H9 (cell line): ENCODE measurements at regions not wholly inside any gene's neighbourhood (a gene's known extent, or its start where the extent isn't known, plus 50 kb on each side); places are given as distances from the start of the nearest gene placed in this dataset.

ENCODE experiments used
- DNase-seq: peaks from one replicate; pipeline ENCODE4 v3.0.0-alpha.2; 2017
- H2AFZ ChIP-seq: one replicate; pipeline ENCODE4 v1.6.1; 2013; ENCODE audit warnings: mild to moderate bottlenecking, low read length, control low read depth, moderate library complexity
- H2AK5ac ChIP-seq: 2 replicates; pipeline ENCODE4 v1.6.1; 2013; ENCODE audit warnings: low read length, control low read depth, mixed read lengths; ENCODE audit not compliant: insufficient read length
- H2BK120ac ChIP-seq: one replicate; pipeline ENCODE4 v1.6.1; 2013; ENCODE audit warnings: low read depth, mild to moderate bottlenecking, low read length, control low read depth, inconsistent platforms; ENCODE audit not compliant: poor library complexity, severe bottlenecking
- H2BK12ac ChIP-seq: 2 replicates; pipeline ENCODE4 v1.6.1; 2013; ENCODE audit warnings: low read length, control low read depth, mixed read lengths, low read depth; ENCODE audit not compliant: insufficient read length
- H2BK15ac ChIP-seq: 2 replicates; pipeline ENCODE4 v1.6.1; 2013; ENCODE audit warnings: low read depth, low read length, control low read depth
- H2BK20ac ChIP-seq: one replicate; pipeline ENCODE4 v1.6.1; 2013; ENCODE audit warnings: low read depth, mild to moderate bottlenecking, low read length, control low read depth, inconsistent platforms; ENCODE audit not compliant: poor library complexity, severe bottlenecking
- H2BK5ac ChIP-seq: 2 replicates; pipeline ENCODE4 v1.6.1; 2013; ENCODE audit warnings: low read length, control low read depth, mixed read lengths; ENCODE audit not compliant: insufficient read length
- H3K14ac ChIP-seq: 2 replicates; pipeline ENCODE4 v1.6.1; 2013; ENCODE audit warnings: low read length, control low read depth; ENCODE audit not compliant: insufficient read depth
- H3K18ac ChIP-seq: 2 replicates; pipeline ENCODE4 v1.6.1; 2013; ENCODE audit warnings: low read depth, mild to moderate bottlenecking, mixed read lengths, low read length, control low read depth; ENCODE audit not compliant: insufficient read length
- H3K23ac ChIP-seq: 2 replicates; pipeline ENCODE4 v1.6.1; 2013; ENCODE audit warnings: low read length, control low read depth, mixed read lengths, low read depth; ENCODE audit not compliant: insufficient read length
- H3K23me2 ChIP-seq: 2 replicates; pipeline ENCODE4 v1.6.1; 2013; ENCODE audit warnings: low read depth, mild to moderate bottlenecking, mixed read lengths, low read length, control low read depth; ENCODE audit not compliant: insufficient read length, poor library complexity, severe bottlenecking
- H3K27ac ChIP-seq: 2 replicates; pipeline ENCODE4 v1.5.1; 2013; ENCODE audit warnings: low read length, control low read depth, mixed read lengths, low read depth; ENCODE audit not compliant: insufficient read length
- H3K27me3 ChIP-seq: 2 replicates; pipeline ENCODE4 v1.6.1; 2013; ENCODE audit warnings: low read length, control low read depth, inconsistent platforms; ENCODE audit not compliant: insufficient read depth
- H3K4ac ChIP-seq: 2 replicates; pipeline ENCODE4 v1.6.1; 2013; ENCODE audit warnings: low read depth, mild to moderate bottlenecking, control low read depth, inconsistent platforms, low read length, moderate library complexity
- H3K4me1 ChIP-seq: 2 replicates; pipeline ENCODE4 v1.6.1; 2013; ENCODE audit warnings: low read length, control low read depth, inconsistent platforms; ENCODE audit not compliant: insufficient read depth
- H3K4me2 ChIP-seq: 2 replicates; pipeline ENCODE4 v1.6.1; 2013; ENCODE audit warnings: low read length, control low read depth, mixed read lengths; ENCODE audit not compliant: insufficient read length, insufficient read depth
- H3K56ac ChIP-seq: 2 replicates; pipeline ENCODE4 v1.6.1; 2013; ENCODE audit warnings: low read depth, mild to moderate bottlenecking, mixed read lengths, low read length, control low read depth; ENCODE audit not compliant: insufficient read length
- H3K79me1 ChIP-seq: 2 replicates; pipeline ENCODE4 v1.6.1; 2013; ENCODE audit warnings: low read depth, mild to moderate bottlenecking, moderate library complexity, low read length, control low read depth, inconsistent platforms; ENCODE audit not compliant: insufficient read depth, poor library complexity, severe bottlenecking
- H3K79me2 ChIP-seq: 2 replicates; pipeline ENCODE4 v1.6.1; 2013; ENCODE audit warnings: low read length, control low read depth, inconsistent platforms; ENCODE audit not compliant: insufficient read depth
- H3K9ac ChIP-seq: 2 replicates; pipeline ENCODE4 v1.6.1; 2013; ENCODE audit warnings: low read length, control low read depth, mixed read lengths; ENCODE audit not compliant: insufficient read length; ENCODE audit errors: extremely low read depth
- H3K9me3 ChIP-seq: one replicate; pipeline ENCODE4 v1.6.1; 2013; ENCODE audit warnings: low read depth, low read length, inconsistent platforms; ENCODE audit not compliant: control insufficient read depth
- H3T11ph ChIP-seq: one replicate; pipeline ENCODE4 v1.6.1; 2013; ENCODE audit warnings: mild to moderate bottlenecking, low read length, control low read depth, inconsistent platforms
- H4K20me1 ChIP-seq: one replicate; pipeline ENCODE4 v1.6.1; 2013; ENCODE audit not compliant: control insufficient read depth, insufficient read length, insufficient read depth
- H4K5ac ChIP-seq: 2 replicates; pipeline ENCODE4 v1.6.1; 2013; ENCODE audit warnings: low read depth, mild to moderate bottlenecking, mixed read lengths, low read length, control low read depth; ENCODE audit not compliant: insufficient read length
- H4K8ac ChIP-seq: replicated peaks from 2 replicates; pipeline ENCODE4 v1.6.1; 2013; ENCODE audit warnings: low read length, control low read depth, mixed read lengths, low read depth; ENCODE audit not compliant: insufficient read length
- H4K91ac ChIP-seq: 2 replicates; pipeline ENCODE4 v1.6.1; 2013; ENCODE audit warnings: low read depth, mild to moderate bottlenecking, moderate library complexity, mixed read lengths, low read length, control low read depth; ENCODE audit not compliant: insufficient read length
- H3K27ac Mint-ChIP-seq, 3 experiments: 2 replicates in 2 of 3; 3 replicates in 1 of 3; pipeline ENCODE4 v1.8.0; 2020 to 2021; ENCODE audit warnings: mixed read lengths in 3 of 3, mild to moderate bottlenecking in 1 of 3, moderate library complexity in 1 of 3
- H3K27me3 Mint-ChIP-seq: 2 replicates; pipeline ENCODE4 v1.8.0; 2021; ENCODE audit warnings: low read depth, mild to moderate bottlenecking, moderate library complexity, mixed read lengths
- H3K36me3 Mint-ChIP-seq, 3 experiments: 2 replicates in 2 of 3; 3 replicates in 1 of 3; pipeline ENCODE4 v1.8.0; 2020 to 2021; ENCODE audit warnings: low read depth in 3 of 3, mixed read lengths in 3 of 3; ENCODE audit not compliant: insufficient read depth in 1 of 3
- H3K4me1 Mint-ChIP-seq, 2 experiments: 2 replicates each; pipeline ENCODE4 v1.8.0; 2020; ENCODE audit warnings: mixed read lengths in 2 of 2
- H3K4me3 Mint-ChIP-seq, 2 experiments: 2 replicates in 1 of 2; 3 replicates in 1 of 2; pipeline ENCODE4 v1.8.0; 2020 to 2021; ENCODE audit warnings: mild to moderate bottlenecking in 2 of 2, mixed read lengths in 2 of 2, moderate library complexity in 1 of 2
- H3K9me3 Mint-ChIP-seq, 2 experiments: 2 replicates in 1 of 2; 3 replicates in 1 of 2; pipeline ENCODE4 v1.8.0; 2020; ENCODE audit warnings: mild to moderate bottlenecking in 2 of 2, mixed read lengths in 2 of 2, moderate library complexity in 1 of 2
- WGBS: extraction: QIAGEN DNeasy Blood & Tissue Kit; methylation state at CpG from one replicate; pipeline ENCODE4 v1.1.7; 2013; ENCODE audit warnings: missing lambda C conversion rate, low lambda C conversion rate, mixed read lengths; ENCODE audit not compliant: insufficient read length; ENCODE audit errors: extremely low coverage; 5-methylcytosine and 5-hydroxymethylcytosine counted together
- TF ChIP-seq, protein P1 (sequence below): fragments of 200-600 bp; sonication (generic); conservative IDR thresholded peaks from 3 replicates; pipeline ENCODE4 v1.8.0; 2021; ENCODE audit warnings: antibody characterized with exemption, mild to moderate bottlenecking

DNA sequence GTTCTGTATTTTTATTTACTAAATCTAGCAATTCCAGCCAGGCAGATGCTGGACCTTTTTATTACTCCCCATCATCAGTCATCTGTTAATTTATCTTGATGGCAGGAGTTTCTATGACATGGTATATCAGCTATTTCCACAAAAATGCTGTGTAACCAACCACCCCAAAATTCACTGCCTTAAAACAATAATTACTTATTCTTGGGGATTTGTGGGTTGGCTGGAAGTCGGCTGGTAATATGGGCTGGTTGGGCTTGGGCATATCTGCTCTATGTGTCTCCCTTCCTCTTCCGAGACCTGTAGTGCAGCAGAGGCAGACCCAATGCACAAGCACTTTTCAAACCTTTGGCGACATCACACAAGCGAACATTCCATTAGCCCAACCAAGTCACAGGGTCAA lies 92.1 kb upstream of the UBE2E1 start:
- Histone ChIP-seq H3K27me3 (no peaks in the 10 kb centered on the region), H3K4me1 (peaks cover 5% of the 10 kb centered on the region), H2BK5ac (no peak overlapping the region), H3K14ac (no peak overlapping the region), H3K27ac (no peak overlapping the region), H4K20me1 (no peaks in the 10 kb centered on the region), H2BK15ac (no peak overlapping the region), H2BK20ac (no peak overlapping the region), H3K9me3 (no peaks in the 10 kb centered on the region), H3K4ac (no peak overlapping the region), H3K56ac (no peak overlapping the region), H3K4me2 (no peak overlapping the region), H4K8ac (no peak overlapping the region), H2AFZ (no peak overlapping the region), H2AK5ac (no peak overlapping the region), H2BK12ac (no peak overlapping the region), H3T11ph (no peak overlapping the region), H3K79me1 (no peaks in the 10 kb centered on the region), H4K91ac (no peak overlapping the region), H3K18ac (no peak overlapping the region), H3K23me2 (no peaks in the 10 kb centered on the region), H4K5ac (no peak overlapping the region), H2BK120ac (no peak overlapping the region), H3K9ac (no peak overlapping the region), H3K23ac (no peak overlapping the region), H3K79me2 (no peaks in the 10 kb centered on the region)
- Mint-ChIP-seq H3K9me3 (peaks cover 10 to 14% of the 10 kb centered on the region in 2 experiments), H3K27ac (peak overlapping the region in 2 of 3 experiments; percentile 17 to 73; a peak in 1 of 7 replicates), H3K4me3 (no peak overlapping the region), H3K36me3 (peaks cover 0 to 15% (median 2%) of the 10 kb centered on the region in 3 experiments; a peak in 3 of 7 replicates), H3K27me3 (peaks cover 1% of the 10 kb centered on the region), H3K4me1 (peaks cover 28 to 40% of the 10 kb centered on the region in 2 experiments)
- WGBS, result no CpG with 5 or more reads among the region's 4 CpGs
- no peak for DNase-seq
- TF ChIP-seq, protein P1, sequence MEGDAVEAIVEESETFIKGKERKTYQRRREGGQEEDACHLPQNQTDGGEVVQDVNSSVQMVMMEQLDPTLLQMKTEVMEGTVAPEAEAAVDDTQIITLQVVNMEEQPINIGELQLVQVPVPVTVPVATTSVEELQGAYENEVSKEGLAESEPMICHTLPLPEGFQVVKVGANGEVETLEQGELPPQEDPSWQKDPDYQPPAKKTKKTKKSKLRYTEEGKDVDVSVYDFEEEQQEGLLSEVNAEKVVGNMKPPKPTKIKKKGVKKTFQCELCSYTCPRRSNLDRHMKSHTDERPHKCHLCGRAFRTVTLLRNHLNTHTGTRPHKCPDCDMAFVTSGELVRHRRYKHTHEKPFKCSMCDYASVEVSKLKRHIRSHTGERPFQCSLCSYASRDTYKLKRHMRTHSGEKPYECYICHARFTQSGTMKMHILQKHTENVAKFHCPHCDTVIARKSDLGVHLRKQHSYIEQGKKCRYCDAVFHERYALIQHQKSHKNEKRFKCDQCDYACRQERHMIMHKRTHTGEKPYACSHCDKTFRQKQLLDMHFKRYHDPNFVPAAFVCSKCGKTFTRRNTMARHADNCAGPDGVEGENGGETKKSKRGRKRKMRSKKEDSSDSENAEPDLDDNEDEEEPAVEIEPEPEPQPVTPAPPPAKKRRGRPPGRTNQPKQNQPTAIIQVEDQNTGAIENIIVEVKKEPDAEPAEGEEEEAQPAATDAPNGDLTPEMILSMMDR, result no peak
